ENCODE measurements at regions not wholly inside any gene's neighbourhood (a gene's known extent, or its start where the extent isn't known, plus 50 kb on each side); places are given as distances from the start of the nearest gene placed in this dataset.
"Not testable (repeated sequence)": the region's sequence is repeated elsewhere in the genome, so short reads cannot be mapped to it uniquely, and the experiment has no call there.

- Mint-ChIP-seq H3K36me3 (no peaks in the 10 kb centered on the region), H3K27ac (no peak overlapping the region), H3K4me1 (no peaks in the 10 kb centered on the region), H3K27me3 (peaks cover 20% of the 10 kb centered on the region), H3K4me3 (no peak overlapping the region), H3K9me3 (no peaks in the 10 kb centered on the region)
- no peak for DNase-seq (ENCODE audit: low spot score in 2 of 2)
- ATAC-seq (ENCODE audit: low read depth) = no peak
Observed at GRCh38 chr12:5096241-5096924, 52.7 kb downstream of the KCNA5 start.

- DNase-seq (ENCODE audit: low spot score in 2 of 2) (no peak), ATAC-seq (ENCODE audit: low read depth) (no peak)
- Mint-ChIP-seq H3K4me3 (no peak overlapping the region), H3K36me3 (no peaks in the 10 kb centered on the region), H3K9me3 (no peaks in the 10 kb centered on the region), H3K27ac (no peak overlapping the region), H3K27me3 (peaks cover 23% of the 10 kb centered on the region), H3K4me1 (no peaks in the 10 kb centered on the region)
Observed at GRCh38 chr12:5097786-5098185, 54.1 kb downstream of the KCNA5 start.

GRCh38 chr12:5099136-5099535, 55.5 kb downstream of the KCNA5 start:
- Mint-ChIP-seq H3K4me1 (no peaks in the 10 kb centered on the region), H3K4me3 (no peak overlapping the region), H3K9me3 (no peaks in the 10 kb centered on the region), H3K36me3 (no peaks in the 10 kb centered on the region), H3K27ac (no peak overlapping the region), H3K27me3 (peaks cover 17% of the 10 kb centered on the region)
- DNase-seq (ENCODE audit: low spot score in 2 of 2) (no peak), ATAC-seq (ENCODE audit: low read depth) (no peak)

GRCh38 chr12:5099591-5099990, 55.9 kb downstream of the KCNA5 start:
- peaks cover 17% of the 10 kb centered on the region for H3K27me3 Mint-ChIP-seq
- no peaks in the 10 kb centered on the region for H3K36me3 Mint-ChIP-seq
- no peak overlapping the region for H3K4me3 Mint-ChIP-seq
- no peaks in the 10 kb centered on the region for H3K9me3 Mint-ChIP-seq
- ATAC-seq (ENCODE audit: low read depth) (no peak), DNase-seq (ENCODE audit: low spot score in 2 of 2) (no peak)
- no peak overlapping the region for H3K27ac Mint-ChIP-seq
- no peaks in the 10 kb centered on the region for H3K4me1 Mint-ChIP-seq

GRCh38 chr12:5101686-5102085, 58.0 kb downstream of the KCNA5 start:
- Mint-ChIP-seq H3K4me1 (no peaks in the 10 kb centered on the region), H3K9me3 (peaks cover 5% of the 10 kb centered on the region), H3K36me3 (no peaks in the 10 kb centered on the region), H3K27ac (no peak overlapping the region), H3K27me3 (peaks cover 20% of the 10 kb centered on the region), H3K4me3 (no peak overlapping the region)
- no peak for ATAC-seq (ENCODE audit: low read depth)
- DNase-seq (ENCODE audit: low spot score in 2 of 2) = no peak

GRCh38 chr12:5102261-5102789, 58.6 kb downstream of the KCNA5 start:
- Mint-ChIP-seq H3K27me3 (peaks cover 16% of the 10 kb centered on the region), H3K4me1 (no peaks in the 10 kb centered on the region), H3K27ac (no peak overlapping the region), H3K9me3 (peaks cover 5% of the 10 kb centered on the region), H3K36me3 (no peaks in the 10 kb centered on the region), H3K4me3 (no peak overlapping the region)
- ATAC-seq (ENCODE audit: low read depth) (no peak), DNase-seq (ENCODE audit: low spot score in 2 of 2) (no peak)

- Mint-ChIP-seq H3K27me3 (peaks cover 14% of the 10 kb centered on the region), H3K9me3 (peaks cover 5% of the 10 kb centered on the region), H3K4me1 (no peaks in the 10 kb centered on the region), H3K27ac (no peak overlapping the region), H3K36me3 (no peaks in the 10 kb centered on the region), H3K4me3 (no peak overlapping the region)
- DNase-seq (ENCODE audit: low spot score in 2 of 2) = no peak
- no peak for ATAC-seq (ENCODE audit: low read depth)
Observed at GRCh38 chr12:5102806-5103205, 59.1 kb downstream of the KCNA5 start.

GRCh38 chr12:5110345-5110744, 66.7 kb downstream of the KCNA5 start:
- H3K4me3 Mint-ChIP-seq = no peak overlapping the region
- no peaks in the 10 kb centered on the region for H3K4me1 Mint-ChIP-seq
- H3K36me3 Mint-ChIP-seq = no peaks in the 10 kb centered on the region
- ATAC-seq (ENCODE audit: low read depth) (no peak), DNase-seq (ENCODE audit: low spot score in 2 of 2) (no peak)
- peaks cover 5% of the 10 kb centered on the region for H3K9me3 Mint-ChIP-seq
- no peak overlapping the region for H3K27ac Mint-ChIP-seq
- H3K27me3 Mint-ChIP-seq = peaks cover 15% of the 10 kb centered on the region

- H3K9me3 Mint-ChIP-seq = no peaks in the 10 kb centered on the region
- H3K4me3 Mint-ChIP-seq = no peak overlapping the region
- DNase-seq (ENCODE audit: low spot score in 2 of 2) = no peak
- H3K4me1 Mint-ChIP-seq = no peaks in the 10 kb centered on the region
- no peaks in the 10 kb centered on the region for H3K36me3 Mint-ChIP-seq
- no peak for ATAC-seq (ENCODE audit: low read depth)
- H3K27ac Mint-ChIP-seq = no peak overlapping the region
- H3K27me3 Mint-ChIP-seq = peaks cover 9% of the 10 kb centered on the region
Observed at GRCh38 chr12:5114436-5114835, 70.8 kb downstream of the KCNA5 start.

GRCh38 chr12:5121784-5122183, 78.1 kb downstream of the KCNA5 start:
- DNase-seq (ENCODE audit: low spot score in 2 of 2); H3K27ac Mint-ChIP-seq; H3K4me1 Mint-ChIP-seq; H3K36me3 Mint-ChIP-seq; H3K9me3 Mint-ChIP-seq; H3K27me3 Mint-ChIP-seq; H3K4me3 Mint-ChIP-seq; ATAC-seq (ENCODE audit: low read depth): not testable (repeated sequence)

- not testable (repeated sequence) for H3K9me3 Mint-ChIP-seq; H3K36me3 Mint-ChIP-seq; H3K27me3 Mint-ChIP-seq; H3K4me3 Mint-ChIP-seq; ATAC-seq (ENCODE audit: low read depth); DNase-seq (ENCODE audit: low spot score in 2 of 2); H3K4me1 Mint-ChIP-seq; H3K27ac Mint-ChIP-seq
Observed at GRCh38 chr12:5122256-5122831, 78.7 kb downstream of the KCNA5 start.

GRCh38 chr12:5123921-5124320, 80.2 kb downstream of the KCNA5 start:
- DNase-seq (ENCODE audit: low spot score in 2 of 2) (no peak), ATAC-seq (ENCODE audit: low read depth) (no peak)
- no peak overlapping the region for H3K4me3 Mint-ChIP-seq
- H3K27ac Mint-ChIP-seq = no peak overlapping the region
- H3K9me3 Mint-ChIP-seq = no peaks in the 10 kb centered on the region
- H3K27me3 Mint-ChIP-seq = peaks cover 9% of the 10 kb centered on the region
- H3K4me1 Mint-ChIP-seq = no peaks in the 10 kb centered on the region
- no peaks in the 10 kb centered on the region for H3K36me3 Mint-ChIP-seq

- Mint-ChIP-seq H3K4me3 (no peak overlapping the region), H3K27me3 (peaks cover 9% of the 10 kb centered on the region), H3K4me1 (no peaks in the 10 kb centered on the region), H3K9me3 (no peaks in the 10 kb centered on the region), H3K27ac (no peak overlapping the region), H3K36me3 (no peaks in the 10 kb centered on the region)
- no peak for DNase-seq (ENCODE audit: low spot score in 2 of 2)
- ATAC-seq (ENCODE audit: low read depth) = no peak
Observed at GRCh38 chr12:5124401-5124800, 80.7 kb downstream of the KCNA5 start.

- DNase-seq (ENCODE audit: low spot score in 2 of 2) (no peak), ATAC-seq (ENCODE audit: low read depth) (no peak)
- no peaks in the 10 kb centered on the region for H3K4me1 Mint-ChIP-seq
- H3K4me3 Mint-ChIP-seq = no peak overlapping the region
- no peak overlapping the region for H3K27ac Mint-ChIP-seq
- no peaks in the 10 kb centered on the region for H3K9me3 Mint-ChIP-seq
- H3K27me3 Mint-ChIP-seq = peaks cover 19% of the 10 kb centered on the region
- peaks cover 2% of the 10 kb centered on the region for H3K36me3 Mint-ChIP-seq
Observed at GRCh38 chr12:5134861-5135525, 91.3 kb downstream of the KCNA5 start.
